HG02610 (cell line): ENCODE measurements at regions not wholly inside any gene's neighbourhood (a gene's known extent, or its start where the extent isn't known, plus 50 kb on each side); places are given as distances from the start of the nearest gene placed in this dataset.

Experiments
- ATAC-seq: cut with Tn5 transposase; IDR thresholded peaks from one replicate; pipeline ENCODE4 v1.9.1; 2021; ENCODE audit warnings: mild to moderate bottlenecking, moderate library complexity; ENCODE audit not compliant: unreplicated experiment

- ATAC-seq, result no peak
Measured at GRCh38 chr17:36752096-36752888, 150.9 kb downstream of the MRM1 start.

- no peak for ATAC-seq
Measured at GRCh38 chr17:36755586-36755985, 154.2 kb downstream of the MRM1 start.

- no peak for ATAC-seq
Measured at GRCh38 chr17:36756695-36757094, 155.3 kb downstream of the MRM1 start.

GRCh38 chr17:36760425-36760824 lies 159.0 kb downstream of the MRM1 start:
- no peak for ATAC-seq

DNA sequence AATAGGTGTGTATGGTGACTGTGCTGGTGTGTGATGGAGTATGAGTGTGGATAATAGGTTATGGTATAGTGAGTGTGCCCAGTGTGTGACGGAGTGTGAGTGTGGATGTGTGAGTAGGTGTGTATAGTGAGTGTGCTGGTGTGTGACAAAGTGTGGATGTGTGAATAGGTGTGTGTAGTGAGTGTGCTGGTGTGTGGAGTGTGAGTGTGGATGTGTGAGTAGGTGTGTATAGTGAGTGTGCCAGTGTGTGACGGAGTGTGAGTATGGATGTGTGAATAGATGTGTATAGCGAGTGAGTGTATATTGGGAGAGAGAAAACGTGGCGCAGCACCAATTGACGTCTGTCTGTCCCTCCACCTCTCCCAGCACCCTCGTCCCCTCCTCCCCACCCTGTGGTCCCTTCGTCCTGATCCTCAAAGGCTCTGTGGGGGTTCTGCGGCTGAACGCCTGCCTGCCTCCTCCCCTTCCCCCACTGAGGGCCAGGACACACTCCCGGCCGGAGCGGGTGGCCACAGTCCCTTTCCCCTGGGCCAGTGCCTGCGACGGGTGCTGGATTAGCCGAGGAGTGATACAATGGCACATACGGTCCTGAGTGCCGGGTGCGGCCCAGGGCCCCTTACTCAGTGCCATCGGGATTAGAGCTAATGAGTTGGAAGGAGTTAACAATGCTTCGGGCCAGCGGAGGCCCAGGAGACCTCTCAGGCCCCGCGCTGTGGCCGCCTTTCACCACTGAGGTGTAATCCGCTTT lies 160.0 kb downstream of the MRM1 start:
- no peak for ATAC-seq

DNA sequence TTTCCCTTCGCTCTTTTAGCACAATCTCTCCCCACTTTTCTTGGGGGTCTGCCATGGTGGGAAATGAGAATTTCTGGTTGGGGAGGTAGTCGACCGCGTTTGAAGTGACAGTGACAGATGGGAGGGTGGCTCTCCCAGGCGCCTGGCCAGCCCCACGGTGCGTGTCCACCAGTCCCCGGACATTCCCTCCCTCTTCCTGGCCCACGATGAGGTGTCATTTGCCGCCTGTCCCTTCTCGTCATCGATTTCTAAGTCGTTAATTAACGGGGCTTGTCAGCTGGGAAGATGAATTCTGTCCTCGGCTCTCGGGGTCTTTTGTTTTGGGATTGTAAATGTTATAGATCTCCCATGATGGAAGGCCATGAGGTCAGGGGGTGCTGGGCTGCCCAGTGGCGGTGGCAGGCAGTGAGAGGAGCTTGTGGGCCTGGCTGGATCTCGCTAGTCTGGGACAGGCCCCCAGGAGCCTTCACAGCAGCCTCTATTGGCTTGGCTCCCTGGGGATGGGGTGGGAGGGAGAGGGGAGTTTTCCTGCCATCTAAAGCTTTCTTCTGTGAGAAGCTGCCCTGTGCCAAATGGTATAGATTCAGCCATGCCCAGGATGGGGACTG lies 164.2 kb downstream of the MRM1 start:
- no peak for ATAC-seq

DNA sequence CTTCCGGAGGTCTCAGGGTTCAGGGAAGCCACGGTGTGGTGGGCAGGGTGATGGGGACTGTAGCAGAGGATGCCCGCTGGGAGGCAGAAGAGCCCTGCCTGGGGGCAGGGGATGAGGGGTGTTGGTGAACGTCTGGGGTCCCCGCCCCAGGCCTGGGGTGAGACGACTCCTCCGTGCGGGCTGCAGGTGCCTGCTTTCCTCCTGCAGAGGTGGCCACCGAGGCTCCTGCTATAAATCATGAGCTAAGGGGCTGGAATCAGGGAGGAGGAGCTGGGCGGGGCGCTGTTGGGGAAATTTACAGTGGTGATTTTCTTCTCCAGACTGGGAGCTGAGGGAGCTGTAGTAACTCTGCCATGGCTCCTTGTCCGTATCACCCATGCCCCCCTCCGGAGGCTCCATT lies 167.0 kb downstream of the MRM1 start:
- no peak for ATAC-seq

DNA sequence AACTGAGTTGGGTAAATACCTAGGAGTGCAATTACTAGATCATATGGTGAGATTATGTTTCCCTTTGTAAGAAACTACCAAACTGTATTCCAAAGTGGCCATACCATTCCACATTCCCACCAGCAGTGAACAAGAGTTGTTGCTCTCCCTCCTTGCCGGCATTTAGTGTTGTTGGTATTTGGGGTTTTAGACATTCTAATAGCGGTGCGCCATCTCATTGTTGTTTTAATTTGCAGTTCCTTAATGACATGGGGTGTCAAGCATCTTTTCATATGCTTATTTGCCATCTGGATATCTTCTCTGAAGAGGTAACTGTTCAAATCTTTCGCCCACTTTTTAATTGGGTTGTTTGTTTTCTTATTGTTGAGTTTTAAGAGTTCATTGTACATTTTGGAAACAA lies 164.2 kb upstream of the LHX1 start:
- no peak for ATAC-seq

DNA sequence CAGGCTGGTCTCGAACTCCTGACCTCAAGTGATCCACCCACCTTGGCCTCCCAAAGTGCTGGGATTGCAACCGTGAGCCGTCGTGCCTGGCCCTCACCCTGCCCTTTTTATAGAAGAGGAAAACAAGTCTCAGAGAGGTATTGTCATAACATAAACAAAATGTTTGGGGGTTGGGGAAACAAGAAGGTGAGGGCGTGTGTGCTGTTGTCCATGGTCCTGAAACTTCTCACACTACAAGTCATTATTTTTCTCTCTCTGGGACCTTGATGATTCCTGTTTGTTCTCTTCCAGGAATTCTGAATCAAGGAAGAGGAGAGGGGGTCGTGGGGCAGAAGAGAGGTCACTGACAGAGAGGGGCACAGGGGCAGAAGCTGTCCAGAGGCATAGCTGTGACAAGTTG lies 160.2 kb upstream of the LHX1 start:
- ATAC-seq, result no peak

GRCh38 chr17:36778448-36778847 lies 158.8 kb upstream of the LHX1 start:
- ATAC-seq, result no peak

DNA sequence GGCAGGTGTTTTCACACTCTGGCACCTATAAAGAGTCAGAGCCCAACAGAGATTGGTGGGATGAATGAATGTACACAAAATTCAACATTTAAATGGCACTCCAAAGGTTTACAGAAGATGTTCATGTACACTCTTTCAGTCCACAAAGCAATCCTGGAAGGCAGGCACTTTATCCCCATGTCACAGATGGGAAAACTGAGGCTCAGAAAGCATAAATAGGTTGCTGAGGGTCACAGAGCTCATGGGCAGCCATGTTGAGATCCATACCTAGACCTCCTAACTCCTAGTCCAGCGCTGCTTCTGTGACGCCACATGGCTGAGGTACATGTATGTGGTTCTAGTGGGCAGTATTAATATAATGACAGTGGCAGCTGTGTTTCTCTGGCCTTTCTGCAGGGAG lies 157.7 kb upstream of the LHX1 start:
- ATAC-seq, result no peak

DNA sequence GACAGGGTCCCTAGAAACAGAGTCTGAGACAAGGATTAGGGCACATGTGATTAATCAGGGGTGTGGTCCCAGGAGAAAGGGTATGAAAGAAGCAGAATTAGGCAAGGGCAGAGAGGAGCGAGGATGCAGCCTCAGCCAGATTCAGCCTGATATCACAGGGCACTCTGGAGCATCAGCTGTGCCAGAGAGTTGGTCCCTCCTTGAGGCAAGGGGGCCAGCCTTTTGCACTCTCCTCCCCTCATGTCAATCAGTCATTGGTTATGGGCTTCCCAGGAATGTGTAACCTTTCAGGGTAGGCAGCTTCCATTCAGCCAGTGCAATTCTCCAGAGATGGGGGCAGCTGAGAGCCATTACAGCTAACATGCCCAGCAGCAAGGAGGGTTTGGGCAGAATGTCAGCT lies 152.6 kb upstream of the LHX1 start:
- ATAC-seq, result no peak

DNA sequence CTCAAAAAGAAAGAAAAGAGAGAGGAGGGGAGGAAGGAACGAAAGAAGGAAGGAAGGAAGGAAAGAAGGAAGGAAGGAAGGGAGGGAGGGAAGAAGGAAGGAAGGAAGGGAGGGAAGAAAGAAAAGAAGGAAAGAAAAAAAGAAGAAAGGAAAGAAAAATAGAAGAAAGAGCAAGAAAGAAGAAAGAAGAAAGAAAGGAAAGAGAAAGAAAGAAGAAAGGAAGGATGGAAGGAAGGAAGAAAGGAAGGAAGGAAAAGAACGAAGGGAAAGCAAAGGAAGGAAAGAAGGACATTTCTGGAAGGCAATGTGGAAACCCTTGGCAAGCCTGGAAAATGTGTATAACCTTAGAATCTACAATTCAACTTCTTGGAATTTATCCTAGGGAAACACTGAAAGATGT lies 150.4 kb upstream of the LHX1 start:
- ATAC-seq, result no peak

DNA sequence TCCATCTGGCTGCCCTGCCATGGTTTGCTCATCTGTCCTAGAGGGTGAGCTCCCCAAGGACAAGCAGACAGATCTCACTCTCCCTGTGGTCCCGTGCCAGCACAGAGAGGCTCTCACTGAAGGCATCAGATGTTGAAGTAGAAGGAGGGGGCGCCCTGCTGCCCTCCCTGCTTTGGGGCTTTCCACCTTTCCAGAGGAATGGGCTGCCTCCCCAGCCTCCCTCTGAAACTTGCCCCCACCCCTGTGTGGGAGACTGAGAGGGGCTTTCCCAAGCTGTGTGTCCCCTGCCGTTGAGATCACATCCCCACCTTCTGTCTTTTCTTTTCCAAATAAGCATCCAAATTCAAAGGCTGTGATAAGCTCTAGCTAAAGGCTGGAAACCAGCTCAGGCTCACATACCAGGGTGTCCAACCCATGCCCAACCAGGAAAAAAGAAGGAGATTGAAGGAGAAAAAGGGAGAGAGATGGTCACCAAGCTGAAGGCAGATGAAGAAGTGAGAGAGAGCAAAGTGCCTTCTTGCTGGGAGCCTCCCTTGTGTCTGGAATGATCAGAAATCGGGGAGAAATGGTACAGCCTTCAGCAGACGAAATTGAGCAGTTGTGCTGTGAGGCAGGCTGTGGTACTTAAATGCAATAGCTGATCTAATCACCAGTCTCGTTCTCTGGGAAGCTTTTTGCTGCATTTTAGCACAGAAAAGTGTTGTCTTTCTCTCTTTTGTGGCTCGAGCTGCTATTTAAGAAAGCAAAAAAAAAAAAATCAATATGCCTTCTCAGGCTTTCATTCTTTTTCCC lies 145.9 kb upstream of the LHX1 start:
- no peak for ATAC-seq

DNA sequence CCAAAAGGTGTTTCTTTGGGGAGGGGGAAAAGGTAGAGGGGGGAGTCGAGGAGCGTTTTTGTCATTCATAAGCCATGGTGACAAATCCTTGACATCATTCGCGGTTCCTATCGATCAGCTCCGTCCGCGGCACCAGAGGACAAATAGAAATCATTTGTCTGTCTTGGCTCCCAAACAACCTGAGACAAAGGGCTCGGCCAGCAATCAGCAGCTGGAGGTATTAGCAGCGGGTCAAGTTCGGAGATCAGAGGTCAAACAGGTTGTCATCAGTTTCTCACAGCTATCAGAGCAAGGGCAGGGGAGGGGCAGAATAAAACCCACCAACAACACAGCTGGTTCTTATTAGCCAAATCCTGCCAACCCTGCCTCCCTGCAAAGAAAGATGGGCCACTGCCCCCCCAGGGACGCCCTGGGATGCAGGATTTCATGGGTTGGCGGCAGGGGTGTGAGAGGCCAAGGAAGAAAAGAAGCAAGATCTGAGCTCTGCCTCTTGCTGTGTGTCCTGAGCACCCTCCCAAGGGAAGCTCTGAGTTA lies 145.3 kb upstream of the LHX1 start:
- no peak for ATAC-seq

- ATAC-seq, result no peak
Measured at GRCh38 chr17:36792849-36793248, 144.4 kb upstream of the LHX1 start.

DNA sequence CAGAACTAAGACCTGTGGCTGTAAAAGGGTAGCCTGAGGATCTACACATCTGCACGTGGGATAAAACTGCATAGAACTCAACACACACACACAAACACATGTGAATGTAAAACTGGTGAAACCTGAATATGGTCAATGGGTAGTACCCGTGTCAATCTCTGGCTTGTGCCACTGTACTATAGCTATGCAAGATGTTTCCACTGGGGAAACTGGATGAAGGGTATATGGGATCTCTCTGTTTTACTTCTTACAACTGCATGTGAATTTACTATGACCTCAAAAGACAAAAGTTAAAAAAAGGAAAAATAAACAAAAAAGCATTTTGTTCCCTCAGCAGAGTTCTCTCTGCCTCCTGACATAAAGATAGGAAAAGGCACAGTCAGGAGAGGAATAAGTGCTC lies 143.3 kb upstream of the LHX1 start:
- no peak for ATAC-seq

DNA sequence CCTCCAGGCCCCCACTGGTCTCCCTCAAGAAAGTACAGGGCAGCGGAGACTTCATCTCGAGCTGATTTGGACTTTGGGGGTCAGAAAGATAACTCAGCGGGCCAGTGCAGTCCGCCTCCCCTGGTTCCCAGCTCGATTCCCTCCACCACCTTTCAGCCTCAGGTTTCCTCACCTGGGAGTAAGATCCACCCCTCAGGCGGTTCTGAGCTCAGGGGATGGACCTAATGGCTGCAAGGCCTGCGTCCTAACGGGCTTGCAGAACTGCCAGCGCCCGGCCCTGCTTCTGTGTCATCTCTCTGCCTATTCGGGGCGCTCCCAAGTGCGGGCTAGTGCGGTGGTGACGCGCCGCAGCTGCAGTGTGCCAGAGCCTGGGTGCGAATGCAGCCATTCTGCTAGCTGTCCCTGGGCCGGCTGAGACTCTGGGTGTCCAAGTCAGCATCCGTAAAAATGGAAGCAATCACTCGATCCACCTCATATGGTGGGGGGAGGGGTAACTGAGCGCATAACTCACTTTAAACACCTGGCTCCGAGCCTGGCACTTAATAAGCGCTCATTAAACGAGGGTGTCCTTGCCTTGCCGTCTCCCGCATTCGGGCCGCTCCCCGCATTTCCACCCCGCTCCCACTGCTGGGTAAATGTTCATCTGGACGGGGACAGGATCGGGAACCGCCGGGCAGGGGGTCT lies 129.6 kb upstream of the LHX1 start:
- ATAC-seq, result no peak

DNA sequence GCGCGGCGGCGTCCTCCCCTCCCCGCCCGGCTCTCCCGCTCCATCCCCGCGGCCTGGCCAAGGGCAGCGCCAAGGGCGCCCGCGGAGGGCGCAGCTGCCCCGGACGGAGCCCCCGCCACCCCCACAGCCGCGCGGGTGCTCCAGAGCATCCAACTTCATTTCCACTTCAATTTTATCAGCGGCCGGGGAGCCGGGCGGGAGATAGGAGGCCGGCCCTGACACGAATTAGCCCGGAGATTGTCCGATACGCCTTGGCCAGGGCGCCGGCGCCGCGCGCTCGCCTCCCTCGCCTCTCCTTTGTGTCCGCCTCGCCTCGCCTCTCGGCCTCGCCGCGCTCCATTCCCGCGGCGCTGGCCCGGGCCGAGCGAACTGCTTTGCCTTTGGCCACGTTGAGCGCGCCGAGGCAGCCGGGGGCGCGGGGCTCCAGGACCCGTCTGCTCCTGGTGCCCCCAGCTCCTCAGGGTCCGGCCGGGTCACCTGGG lies 129.1 kb upstream of the LHX1 start:
- no peak for ATAC-seq

- ATAC-seq, result no peak
Measured at GRCh38 chr17:36812762-36813161, 124.5 kb upstream of the LHX1 start.
